Stimulated activated CD4-positive, alpha-beta T cell treated with anti-CD3 and anti-CD28 coated beads, Interleukin-12 subunit alpha, Interleukin-12 subunit beta, amount 100 ng/mL, for 24 hours (primary cell): ENCODE measurements at regions not wholly inside any gene's neighbourhood (a gene's known extent, or its start where the extent isn't known, plus 50 kb on each side); places are given as distances from the start of the nearest gene placed in this dataset.

Source experiments
- DNase-seq, 2 experiments: peaks; one replicate each; pipeline ENCODE4 v3.0.0-alpha.2; 2020; ENCODE audit warnings: low read depth in 2 of 2

DNA sequence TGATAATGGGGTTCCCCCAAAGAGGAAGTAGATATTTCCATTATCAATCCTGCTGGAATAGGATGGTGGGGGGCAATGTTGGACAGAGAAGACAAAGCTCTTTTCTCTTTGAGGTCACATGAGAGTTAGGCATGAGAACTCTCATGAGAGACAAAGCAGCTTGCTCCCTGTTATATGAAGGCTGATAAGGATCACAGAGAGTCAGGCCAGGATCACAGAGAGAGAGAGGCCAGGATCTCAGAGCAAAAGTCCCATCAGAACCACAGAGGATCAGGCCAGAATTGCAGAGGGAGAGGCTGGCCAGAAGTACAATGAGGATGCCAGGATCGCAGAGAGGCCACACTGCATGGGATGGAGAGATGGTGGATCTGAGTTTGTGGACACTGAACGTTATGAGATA is 457.1 kb downstream of the LPIN1 start:
- DNase-seq: no peak

DNA sequence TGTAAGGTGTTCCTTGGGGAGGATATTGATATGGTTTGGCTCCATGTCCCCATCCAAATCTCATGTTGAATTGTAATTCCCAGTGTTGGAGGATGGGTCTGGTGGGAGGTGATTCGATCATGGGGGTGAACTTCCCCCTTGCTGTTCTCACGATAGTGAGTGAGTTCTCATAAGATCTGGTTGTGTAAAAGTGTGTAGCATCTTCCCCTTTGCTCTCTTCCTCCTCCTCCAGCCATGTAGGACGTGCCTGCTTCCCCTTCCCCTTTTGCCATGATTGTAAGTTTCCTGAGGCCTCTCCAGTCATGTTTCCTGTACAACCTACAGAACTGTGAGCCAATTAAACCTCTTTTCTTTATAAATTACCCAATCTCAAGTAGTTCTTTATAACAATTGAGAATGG is 458.7 kb downstream of the LPIN1 start:
- DNase-seq: no peak

DNA sequence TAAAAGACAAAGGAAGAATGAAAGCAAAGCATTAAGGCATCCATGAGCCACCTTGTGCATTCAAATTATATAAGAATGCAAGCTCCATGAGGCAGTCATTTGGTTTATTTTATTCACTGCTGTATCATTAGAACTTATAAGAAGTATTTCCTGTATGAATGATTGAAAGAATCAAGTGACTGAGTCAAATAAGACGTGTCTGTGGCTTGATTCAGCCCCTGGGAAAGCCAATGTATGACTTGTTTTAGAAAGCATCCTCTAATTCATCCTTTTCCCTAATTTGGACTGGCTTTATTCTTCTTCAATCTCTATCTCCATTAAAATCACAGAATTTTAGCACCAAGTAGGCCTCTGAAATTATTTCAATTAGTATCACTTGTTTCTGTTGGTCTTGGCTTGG is 461.1 kb downstream of the LPIN1 start:
- DNase-seq: no peak

DNA sequence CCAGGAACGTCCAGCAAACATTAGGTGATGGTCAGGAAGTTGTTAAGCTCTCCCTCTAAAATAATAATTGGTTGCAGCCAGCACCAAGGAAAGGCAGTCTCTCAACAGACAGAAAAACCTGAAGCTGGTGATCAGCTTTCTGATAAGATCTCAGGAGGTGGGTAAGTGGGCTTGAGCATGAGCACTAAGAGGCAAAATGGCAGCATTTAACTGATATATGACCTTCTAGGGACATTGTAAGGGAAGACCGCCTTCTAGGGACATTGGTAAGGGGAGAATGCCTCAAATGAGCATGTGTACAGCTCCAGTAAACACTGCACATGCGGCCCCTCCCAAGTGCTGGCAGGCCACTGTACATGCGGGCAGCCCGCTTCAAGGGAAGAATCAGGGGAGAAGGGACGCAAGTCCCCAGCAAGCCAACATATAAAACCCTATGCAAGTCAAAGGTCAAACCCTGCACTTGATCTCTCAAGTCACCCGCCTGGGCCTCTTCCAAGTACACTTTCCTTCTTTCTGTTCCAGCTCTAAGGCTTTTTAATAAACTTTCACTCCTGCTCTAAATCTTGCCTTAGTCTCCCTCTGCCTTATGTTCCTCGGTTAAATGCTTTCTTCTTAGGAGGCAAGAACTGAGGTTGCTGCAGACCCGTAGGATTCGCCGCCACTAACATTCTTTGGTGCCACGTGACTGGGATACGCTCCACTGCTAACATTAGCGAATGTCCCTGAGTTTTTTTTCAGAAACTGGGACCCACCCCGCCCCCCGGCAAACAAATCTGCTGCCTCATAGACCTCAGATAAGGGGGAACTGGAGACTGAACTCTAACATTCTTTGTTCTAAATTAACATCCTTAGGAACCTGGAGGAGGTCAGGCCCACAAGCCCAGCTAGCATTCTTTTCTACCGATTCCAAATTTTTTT is 463.8 kb downstream of the LPIN1 start:
- no peak for DNase-seq

DNA sequence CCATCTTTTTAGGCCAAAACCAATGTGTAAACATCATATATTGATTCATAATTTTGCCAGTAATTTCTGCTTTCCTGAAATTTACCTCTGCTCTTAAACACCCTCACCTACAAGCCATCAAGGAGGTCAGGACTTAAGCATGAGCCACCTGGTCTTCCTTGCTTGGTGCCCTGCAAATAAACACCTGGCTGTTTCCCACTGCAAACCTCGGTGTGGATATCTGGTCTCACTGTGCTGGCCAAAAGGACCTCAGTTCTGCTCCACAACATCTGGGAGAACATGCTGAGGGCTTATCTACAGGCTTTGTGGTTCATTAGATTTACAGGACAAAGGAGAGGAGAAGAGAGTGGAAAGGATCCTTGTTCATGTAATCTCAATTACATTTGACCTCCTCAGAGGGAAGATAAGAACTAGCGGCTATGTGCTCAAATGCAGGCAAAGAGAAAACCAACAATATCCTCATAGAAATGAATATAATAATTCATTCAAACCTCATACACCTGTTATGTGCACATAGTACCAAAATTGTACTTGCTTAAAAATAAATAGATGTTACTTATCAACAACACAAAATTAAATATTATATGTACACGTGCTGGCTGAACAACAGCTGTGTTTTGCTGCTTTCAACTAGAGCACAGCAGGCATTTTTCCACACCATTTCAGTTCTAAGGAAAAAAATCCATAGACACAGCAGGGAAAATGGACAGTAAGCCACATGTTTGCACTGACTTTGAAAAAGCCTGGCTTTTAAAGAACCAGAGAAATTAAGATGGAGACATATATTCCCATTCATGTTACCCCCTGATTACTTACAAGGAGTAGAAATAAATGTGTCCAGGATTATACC is 465.1 kb downstream of the LPIN1 start:
- DNase-seq: no peak

DNA sequence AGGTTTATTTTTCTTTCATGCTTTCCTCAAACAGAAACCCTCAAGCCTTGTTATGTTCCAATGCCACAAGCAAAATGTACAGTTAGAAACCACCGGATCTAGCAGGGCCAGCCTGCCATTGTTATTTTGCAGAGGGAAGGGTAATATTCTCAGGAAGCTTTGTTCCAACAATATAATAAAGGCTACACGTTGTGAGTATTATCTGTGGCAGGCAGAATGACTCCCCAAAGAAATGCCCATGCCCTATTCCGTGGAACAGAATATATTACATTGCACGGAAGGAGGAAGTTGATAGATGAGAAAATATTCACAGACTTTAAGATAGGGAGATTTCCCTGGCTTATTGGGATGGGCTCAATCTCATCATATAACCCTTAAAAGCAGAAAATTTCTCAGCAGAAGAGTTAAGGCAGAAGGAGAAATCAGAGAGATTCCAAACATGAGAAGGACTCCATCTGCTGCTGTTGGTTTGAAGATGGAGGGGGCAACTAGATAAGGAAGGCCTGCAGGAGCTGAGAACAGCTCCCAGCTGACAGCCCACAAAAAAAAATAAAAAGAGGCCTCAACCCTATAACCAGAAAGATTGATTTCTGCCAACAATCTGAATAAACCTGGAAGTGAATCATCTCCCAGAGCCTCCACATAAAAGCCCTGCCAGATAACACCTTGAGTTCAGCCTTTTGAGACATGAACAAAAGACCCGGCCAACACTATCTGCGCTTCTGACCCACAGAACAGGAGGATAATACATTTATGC is 466.6 kb downstream of the LPIN1 start:
- no peak for DNase-seq

DNA sequence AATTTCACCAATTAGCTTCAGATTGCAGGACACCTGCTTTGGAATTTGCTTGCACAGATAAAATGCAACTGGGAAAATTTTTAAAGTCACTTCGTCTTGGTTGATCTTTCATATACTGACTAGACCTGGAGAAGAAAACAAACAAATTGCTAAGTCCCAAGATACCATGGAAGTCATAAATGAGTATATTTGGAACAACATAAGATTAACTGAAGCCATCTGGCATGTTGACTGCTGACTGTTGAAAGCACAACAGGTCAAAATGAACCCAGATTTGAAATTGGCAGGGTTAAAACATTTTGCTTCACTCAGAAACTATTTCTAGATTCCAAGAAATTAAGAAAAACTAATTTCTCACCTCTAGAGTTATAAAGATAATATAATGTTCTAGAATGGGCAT is 470.7 kb downstream of the LPIN1 start:
- no peak for DNase-seq

DNA sequence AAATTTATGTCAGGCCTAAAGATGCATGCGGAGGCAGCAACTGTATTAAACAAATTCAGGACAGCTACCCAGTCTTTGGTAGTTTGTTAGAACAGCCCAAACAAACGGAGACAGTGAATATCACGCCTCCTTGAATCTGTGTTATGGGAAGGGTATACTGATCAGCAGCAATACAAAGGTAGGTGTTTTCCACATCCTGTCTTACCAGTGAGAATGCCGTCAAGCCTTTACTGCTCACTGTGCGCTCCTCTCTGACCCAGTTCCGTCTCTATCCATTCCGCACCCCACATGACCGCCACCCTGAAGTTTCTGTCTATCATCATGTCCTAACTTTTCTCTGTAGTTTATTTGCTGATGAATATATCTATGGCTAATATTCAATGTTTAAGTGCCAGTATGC is 473.3 kb downstream of the LPIN1 start:
- no peak for DNase-seq

DNA sequence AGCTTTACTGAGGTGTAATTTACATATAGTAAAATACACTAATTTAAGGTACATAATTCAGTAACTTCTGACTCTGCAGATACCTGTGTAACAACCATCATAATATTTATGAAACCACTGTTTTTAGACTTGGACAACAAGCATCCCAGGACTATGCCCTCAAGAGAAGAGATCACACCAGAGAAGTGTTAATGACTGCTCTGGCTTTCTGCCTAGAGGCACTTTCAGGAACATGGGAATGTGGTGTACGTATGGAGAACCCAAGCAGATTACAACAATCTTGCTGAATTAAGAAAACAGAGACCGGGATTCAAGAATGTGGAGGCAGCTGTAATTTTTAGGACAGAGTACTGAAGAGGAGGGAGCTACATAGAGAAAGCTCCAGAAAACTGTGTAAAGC is 475.2 kb downstream of the LPIN1 start:
- no peak for DNase-seq

DNA sequence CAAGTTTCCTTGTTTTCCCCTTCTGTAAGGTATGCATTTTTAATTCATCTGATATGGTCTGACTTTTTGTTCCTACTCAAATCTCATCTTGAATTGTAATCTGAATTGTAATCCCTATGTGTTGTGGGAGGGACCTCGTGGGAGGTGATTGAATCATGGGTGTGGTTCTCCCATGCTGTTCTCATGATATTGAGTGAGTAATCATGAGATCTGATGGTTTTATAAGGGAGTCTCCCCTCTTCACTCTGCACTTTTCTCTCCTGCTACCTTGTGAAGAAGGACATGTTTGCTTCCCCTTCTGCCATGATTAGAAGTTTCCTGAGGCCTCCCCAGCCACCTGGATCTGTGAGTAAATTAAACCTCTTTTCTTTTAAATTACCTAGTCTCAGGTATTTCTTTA is 476.1 kb downstream of the LPIN1 start:
- DNase-seq: no peak

DNA sequence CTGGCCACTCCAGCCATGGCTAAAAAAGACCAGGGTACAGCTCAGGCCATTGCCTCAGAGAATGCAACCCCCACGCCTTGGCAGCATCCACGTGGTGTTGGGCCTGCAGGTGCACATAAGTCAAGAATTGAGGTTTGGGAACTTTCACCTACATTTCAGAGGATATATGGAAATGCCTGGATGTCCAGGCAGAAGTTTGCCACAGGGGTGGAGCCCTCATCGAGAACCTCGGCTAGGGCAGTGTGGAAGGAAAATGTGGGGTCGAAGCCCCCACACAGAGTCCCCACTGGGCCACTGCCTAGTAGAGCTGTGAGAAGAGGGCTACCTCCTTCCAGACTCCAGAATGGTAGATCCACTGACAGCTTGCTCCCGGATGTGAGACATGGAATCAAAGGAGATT is 477.3 kb downstream of the LPIN1 start:
- no peak for DNase-seq

DNA sequence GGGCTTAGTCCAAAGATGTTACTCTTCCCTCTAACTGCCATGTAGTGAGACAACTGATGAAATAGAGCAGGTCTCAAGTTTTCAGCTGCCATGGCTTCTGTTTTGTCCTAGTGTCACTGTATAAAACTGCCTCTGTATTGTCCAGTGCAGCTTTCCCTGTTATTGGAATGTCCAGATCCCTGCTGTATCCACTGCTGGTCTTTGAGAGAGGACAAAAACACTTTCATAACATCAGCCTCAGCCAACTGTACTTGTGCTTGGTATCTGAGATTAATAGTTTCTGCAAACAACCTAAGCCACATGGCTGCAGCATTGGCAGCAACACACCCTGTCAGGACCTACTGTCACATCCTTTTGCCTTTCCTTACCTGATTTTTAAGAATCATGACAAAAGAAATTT is 480.2 kb downstream of the LPIN1 start:
- DNase-seq: no peak

DNA sequence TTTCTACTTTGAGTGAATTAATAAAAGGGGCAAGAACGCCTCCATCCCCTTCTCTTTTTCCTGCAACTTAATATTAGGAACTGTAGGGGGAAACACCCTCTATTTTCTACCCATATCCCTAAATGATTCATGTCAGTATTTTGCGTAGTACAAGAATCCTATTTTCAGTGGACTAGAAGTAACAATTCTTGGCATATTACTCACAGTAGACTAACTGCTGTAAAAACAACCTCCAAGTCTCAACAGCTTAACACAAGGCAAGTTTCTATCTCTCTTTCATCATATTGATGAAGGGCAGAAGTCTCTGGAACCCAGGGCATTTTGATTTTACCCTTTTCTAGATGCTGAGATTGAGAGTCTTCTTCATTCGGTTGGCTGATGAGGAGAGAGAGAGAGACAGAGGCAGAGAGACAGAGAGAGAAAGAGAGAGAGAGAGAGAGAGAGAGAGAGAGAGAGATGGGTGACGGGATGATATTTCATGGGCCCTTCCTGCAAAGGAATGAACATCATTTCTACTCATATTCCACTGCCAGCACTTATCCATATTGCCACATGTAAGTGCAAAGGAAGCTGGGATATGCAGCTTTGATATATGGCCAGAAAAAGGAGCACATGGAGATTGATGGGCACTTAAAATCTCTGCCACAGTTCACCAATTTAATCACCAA is 481.6 kb downstream of the LPIN1 start:
- no peak for DNase-seq

DNA sequence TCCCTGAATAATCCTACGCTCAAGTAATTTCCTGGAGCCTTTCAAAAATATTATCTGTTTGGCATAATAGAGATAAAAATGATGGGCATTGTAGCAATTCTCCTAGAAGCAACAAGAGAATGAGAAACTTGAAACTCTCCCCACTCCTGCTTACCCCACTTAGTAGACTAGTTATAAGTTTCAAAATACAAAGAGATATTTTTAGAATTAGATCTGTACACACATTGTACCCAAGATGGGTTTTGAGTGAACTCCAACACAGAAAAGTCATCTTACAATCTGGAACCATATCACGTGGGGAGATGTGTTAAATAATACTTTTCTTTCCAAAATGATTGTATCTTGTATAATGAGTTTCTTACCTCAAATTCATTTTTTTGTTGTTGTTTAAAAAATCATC is 484.9 kb downstream of the LPIN1 start:
- no peak for DNase-seq

DNA sequence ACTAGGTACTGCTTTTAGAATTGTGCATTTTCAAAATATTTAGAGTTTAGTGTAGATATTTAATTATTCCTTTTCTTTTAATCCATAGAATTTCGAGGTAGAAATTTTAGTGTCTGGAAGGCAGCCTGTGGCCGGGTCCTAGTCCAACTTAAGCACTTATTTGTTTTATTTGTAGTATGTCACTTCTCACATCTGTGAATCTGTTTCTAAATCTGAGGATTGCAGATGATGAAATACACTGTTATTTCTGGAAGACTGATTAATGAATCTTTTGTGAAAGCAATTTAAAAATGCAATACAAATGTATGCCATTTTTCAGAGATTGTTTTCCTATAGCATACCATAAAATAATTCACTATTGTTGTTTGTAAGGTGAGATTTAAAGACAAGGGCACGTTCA is 483.9 kb upstream of the TRIB2 start:
- DNase-seq: no peak

DNA sequence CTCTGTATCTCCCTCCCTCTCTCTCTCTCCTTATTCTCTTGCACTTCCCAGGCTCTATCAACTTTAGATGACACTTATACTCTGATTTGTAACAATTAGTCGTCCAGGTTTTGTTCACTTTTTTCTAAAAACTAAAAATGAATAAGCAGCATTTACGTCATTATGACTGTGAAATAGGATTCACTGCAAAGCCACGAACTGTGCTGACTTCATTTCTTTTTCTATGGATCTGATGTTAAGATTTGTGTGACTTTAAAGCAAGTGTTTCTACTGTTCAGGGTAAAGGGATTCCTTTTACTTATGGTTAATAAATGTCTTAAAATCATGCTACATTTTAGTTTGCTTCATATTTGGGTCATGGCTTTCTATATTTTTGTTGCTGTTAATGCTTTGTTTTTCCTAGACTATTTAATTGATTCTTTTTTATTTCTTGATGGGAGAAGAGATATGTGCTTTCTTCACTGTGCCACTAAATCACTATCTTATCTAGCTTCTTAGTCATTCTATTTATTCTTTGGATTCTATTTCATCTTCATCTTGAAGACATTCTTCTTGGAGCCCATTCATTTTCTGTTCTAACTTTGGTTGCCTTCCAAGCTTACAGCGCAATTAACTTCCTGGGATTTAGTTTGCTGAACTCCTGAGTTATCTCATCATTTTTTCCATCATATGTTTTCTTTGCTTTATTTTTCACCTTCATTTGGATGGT is 480.4 kb upstream of the TRIB2 start:
- no peak for DNase-seq

DNA sequence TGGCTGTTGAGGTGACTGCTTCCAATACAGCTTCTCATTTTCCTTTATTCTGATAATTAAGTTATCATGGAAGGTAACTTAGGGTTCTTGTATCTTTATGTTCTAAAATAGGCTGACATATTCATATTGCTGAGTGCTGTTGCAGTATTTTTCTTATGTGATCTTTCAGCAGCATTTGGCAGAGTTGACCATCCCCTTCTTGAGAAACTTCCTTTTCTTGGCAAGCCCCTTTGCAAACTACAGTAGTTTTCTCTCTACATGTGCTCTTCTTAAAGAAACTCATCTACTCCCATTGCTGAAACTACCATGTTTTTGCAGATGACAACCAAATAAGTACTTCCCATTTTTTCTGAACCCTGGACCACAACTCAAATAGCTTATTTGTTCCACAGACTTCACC is 476.5 kb upstream of the TRIB2 start:
- no peak for DNase-seq

DNA sequence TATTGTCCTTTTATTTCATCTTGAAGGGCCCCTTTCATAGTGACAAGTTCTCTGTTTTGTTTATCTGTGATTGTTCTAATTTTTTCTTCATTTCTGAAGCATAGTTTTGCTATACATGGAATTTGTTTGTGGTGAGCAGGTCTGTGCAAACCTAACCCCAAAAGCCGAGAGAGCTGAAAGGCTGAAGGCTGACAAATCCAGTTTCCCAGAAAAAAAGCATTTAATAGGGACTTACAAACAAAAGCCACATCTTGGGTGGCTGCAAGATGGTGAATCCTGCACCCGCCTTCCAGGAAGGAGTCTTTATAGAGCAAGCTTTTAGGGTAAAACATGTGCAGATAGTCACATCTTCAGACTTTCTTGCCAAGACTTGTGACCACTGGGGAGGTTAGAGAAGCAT is 473.4 kb upstream of the TRIB2 start:
- DNase-seq: no peak

DNA sequence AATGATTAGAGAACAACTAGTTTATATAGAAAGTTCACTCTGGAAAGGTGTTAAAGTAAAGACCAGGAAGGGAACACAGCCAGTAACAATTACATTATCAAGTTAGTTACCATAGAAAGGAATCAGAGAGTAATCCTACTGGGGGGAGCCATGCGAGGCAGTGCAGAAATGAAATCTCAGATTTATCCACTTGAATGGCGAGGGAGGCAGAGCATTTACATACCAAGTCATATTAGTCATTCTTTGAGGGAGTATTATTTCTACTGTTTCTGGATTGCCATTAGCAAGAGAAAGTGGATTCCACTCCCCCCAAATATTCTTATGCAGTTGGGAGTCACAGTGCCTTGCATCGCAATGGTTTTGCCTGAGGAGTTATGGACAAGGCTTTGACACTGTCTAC is 472.7 kb upstream of the TRIB2 start:
- no peak for DNase-seq

DNA sequence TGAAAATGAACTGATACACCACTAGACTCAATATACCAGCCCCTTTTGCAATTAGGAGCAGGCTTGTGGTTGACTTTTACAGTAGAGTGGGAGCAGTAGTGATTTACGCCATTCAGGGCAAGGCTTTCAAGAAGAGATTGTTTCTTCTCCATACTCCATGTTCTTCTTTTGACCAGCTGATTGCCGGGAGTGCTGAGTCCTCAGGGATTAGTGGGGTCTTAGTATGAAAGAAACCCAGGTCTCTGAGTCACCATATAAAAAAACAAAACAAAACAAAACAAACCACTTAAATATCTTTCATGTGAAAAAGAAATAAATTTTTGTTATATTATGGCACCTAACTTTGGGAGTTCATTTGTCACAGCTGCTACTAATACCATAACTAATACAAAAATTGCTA is 465.6 kb upstream of the TRIB2 start:
- DNase-seq: no peak

DNA sequence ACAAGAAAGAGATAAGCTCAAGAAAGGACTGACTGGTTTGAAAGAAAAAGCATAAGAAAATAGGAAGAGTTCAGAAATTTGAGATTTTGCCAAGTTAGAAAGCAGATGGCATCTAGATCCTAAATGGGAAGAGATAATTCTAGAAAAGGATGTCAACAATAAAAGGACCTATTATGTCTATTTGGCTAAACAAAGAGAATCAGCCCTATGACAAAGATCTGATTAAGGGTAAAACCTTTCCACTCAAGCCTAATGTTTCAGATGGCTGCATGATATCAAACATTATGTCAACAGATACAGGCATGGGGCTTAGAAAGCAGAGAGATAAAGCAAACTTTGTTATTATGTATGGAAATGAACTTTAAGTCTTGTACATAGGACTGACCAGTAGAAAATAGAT is 465.0 kb upstream of the TRIB2 start:
- DNase-seq: no peak
